SK-N-SH treated with all-trans-retinoic acid at 6 μM for 48 hours (cell line): ENCODE measurements at regions not wholly inside any gene's neighbourhood (a gene's known extent, or its start where the extent isn't known, plus 50 kb on each side); places are given as distances from the start of the nearest gene placed in this dataset.

Experiments
- ATAC-seq: fragments of 200-7000 bp; cut with Tn5 transposase; 3 replicates; pipeline ENCODE4 v1.9.1; 2020; ENCODE audit warnings: mild to moderate bottlenecking, moderate library complexity
- BACH2 ChIP-seq: fragments of 250-450 bp; sonication (Bioruptor Pico); IDR thresholded peaks from 2 replicates; pipeline ENCODE4 v1.9.0; 2021; ENCODE audit warnings: mild to moderate bottlenecking, borderline replicate concordance
- CSDC2 ChIP-seq: fragments of 250-450 bp; sonication (Bioruptor Pico); IDR thresholded peaks from 2 replicates; pipeline ENCODE4 v1.5.0; 2020; ENCODE audit warnings: mild to moderate bottlenecking, moderate library complexity
- ESRRG ChIP-seq: fragments of 250-450 bp; sonication (Bioruptor Pico); IDR thresholded peaks from 2 replicates; pipeline ENCODE4 v1.6.1; 2021; ENCODE audit warnings: mild to moderate bottlenecking
- GLIS3 ChIP-seq: fragments of 250-450 bp; sonication (Bioruptor Pico); IDR thresholded peaks from 2 replicates; pipeline ENCODE4 v1.5.0; 2020; ENCODE audit warnings: mild to moderate bottlenecking, moderate library complexity
- ISL1 ChIP-seq: fragments of 250-450 bp; sonication (Bioruptor Pico); IDR thresholded peaks from 2 replicates; pipeline ENCODE4 v2.1.2; 2022; ENCODE audit warnings: mild to moderate bottlenecking, moderate library complexity
- OSR1 ChIP-seq: fragments of 250-450 bp; sonication (Bioruptor Pico); IDR thresholded peaks from 2 replicates; pipeline ENCODE4 v1.8.0; 2022; ENCODE audit warnings: moderate library complexity, mild to moderate bottlenecking, inconsistent platforms
- PPARA ChIP-seq: fragments of 250-450 bp; sonication (Bioruptor Pico); IDR thresholded peaks from 2 replicates; pipeline ENCODE4 v1.5.0; 2020; ENCODE audit warnings: mild to moderate bottlenecking, borderline replicate concordance
- RARB ChIP-seq: fragments of 250-450 bp; sonication (Bioruptor Pico); IDR thresholded peaks from 2 replicates; pipeline ENCODE4 v1.8.0; 2021; ENCODE audit warnings: mild to moderate bottlenecking, moderate library complexity
- SNAI2 ChIP-seq: fragments of 250-450 bp; sonication (Bioruptor Pico); IDR thresholded peaks from 2 replicates; pipeline ENCODE4 v1.5.0; 2020; ENCODE audit warnings: mild to moderate bottlenecking, moderate library complexity
- TCF4 ChIP-seq: fragments of 250-450 bp; sonication (Bioruptor Pico); IDR thresholded peaks from 2 replicates; pipeline ENCODE4 v1.8.0; 2021; ENCODE audit warnings: mild to moderate bottlenecking, moderate library complexity, borderline replicate concordance
- TOX ChIP-seq: fragments of 250-450 bp; sonication (Bioruptor Pico); IDR thresholded peaks from 2 replicates; pipeline ENCODE4 v1.8.0; 2021; ENCODE audit warnings: mild to moderate bottlenecking, moderate library complexity, borderline replicate concordance
- ZC3H10 ChIP-seq: fragments of 250-450 bp; sonication (Bioruptor Pico); IDR thresholded peaks from 2 replicates; pipeline ENCODE4 v1.5.1; 2021; ENCODE audit warnings: mild to moderate bottlenecking, moderate library complexity
- ZFP3 ChIP-seq: fragments of 250-450 bp; sonication (Bioruptor Pico); IDR thresholded peaks from 2 replicates; pipeline ENCODE4 v1.5.0; 2020; ENCODE audit warnings: mild to moderate bottlenecking, moderate library complexity
- ZFP30 ChIP-seq: fragments of 450-650 bp; formaldehyde crosslinking; IDR thresholded peaks from 2 replicates; pipeline ENCODE4 v1.5.0; 2022; ENCODE audit warnings: mild to moderate bottlenecking, moderate library complexity
- ZNF70 ChIP-seq: fragments of 450-650 bp; formaldehyde crosslinking; IDR thresholded peaks from 2 replicates; pipeline ENCODE4 v1.5.0; 2020; ENCODE audit warnings: mild to moderate bottlenecking, moderate library complexity
- ZNF8 ChIP-seq: fragments of 450-650 bp; formaldehyde crosslinking; IDR thresholded peaks from 2 replicates; pipeline ENCODE4 v1.5.0; 2020; ENCODE audit warnings: mild to moderate bottlenecking, moderate library complexity
- TF ChIP-seq, protein P1 (sequence below): fragments of 250-450 bp; sonication (Bioruptor Pico); IDR thresholded peaks from 2 replicates; pipeline ENCODE4 v1.5.0; 2020; ENCODE audit warnings: mild to moderate bottlenecking, moderate library complexity
- TF ChIP-seq, protein P2 (sequence below): fragments of 250-450 bp; sonication (Bioruptor Pico); IDR thresholded peaks from 2 replicates; pipeline ENCODE4 v1.5.1; 2021; ENCODE audit warnings: mild to moderate bottlenecking, moderate library complexity
- TF ChIP-seq, protein P3 (sequence below): fragments of 250-450 bp; sonication (Bioruptor Pico); IDR thresholded peaks from 2 replicates; pipeline ENCODE4 v1.8.0; 2020; ENCODE audit warnings: mild to moderate bottlenecking, moderate library complexity, borderline replicate concordance
- TF ChIP-seq, protein P4 (sequence below): fragments of 250-450 bp; sonication (Bioruptor Pico); IDR thresholded peaks from 2 replicates; pipeline ENCODE4 v1.5.1; 2020; ENCODE audit warnings: low read depth, mild to moderate bottlenecking, moderate library complexity

DNA sequence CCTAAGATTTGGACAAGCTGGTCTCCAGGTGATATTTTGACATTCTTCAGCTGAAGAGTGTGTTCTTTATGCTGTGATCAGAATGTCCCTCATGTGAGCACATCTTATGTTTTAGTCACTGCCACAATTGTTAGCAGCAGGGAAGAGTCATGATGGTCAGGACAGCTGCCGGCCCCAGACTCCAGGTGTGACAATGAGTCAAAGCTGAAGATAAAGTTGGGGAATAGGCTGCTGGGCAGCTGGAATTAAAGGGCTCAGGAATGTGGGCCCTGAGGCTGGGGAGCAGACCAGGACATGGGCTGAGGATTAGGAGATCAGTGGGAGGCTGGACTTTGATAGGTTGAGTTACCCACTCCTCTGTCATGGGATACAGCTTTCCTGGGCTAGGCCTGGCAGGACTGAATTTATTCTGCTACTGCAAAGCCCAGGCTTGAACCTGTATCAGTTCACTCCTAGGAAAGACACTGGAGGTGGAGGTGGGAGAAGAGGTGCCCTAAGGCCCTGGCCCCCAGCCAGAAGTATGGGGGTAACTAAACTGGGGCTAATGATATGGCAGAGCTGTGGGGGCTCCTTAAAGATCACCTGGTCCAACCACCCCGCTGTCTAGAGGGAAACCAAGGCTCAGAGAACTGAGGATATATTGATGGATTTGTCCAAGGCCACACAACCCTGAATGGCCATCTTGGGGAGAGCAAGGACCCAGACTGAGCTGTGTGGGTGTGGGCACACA lies 119.5 kb downstream of the PJA1 start:
- TF ChIP-seq ZNF8 (CRISPR knock-in tag): no peak
- TF ChIP-seq, protein P1, sequence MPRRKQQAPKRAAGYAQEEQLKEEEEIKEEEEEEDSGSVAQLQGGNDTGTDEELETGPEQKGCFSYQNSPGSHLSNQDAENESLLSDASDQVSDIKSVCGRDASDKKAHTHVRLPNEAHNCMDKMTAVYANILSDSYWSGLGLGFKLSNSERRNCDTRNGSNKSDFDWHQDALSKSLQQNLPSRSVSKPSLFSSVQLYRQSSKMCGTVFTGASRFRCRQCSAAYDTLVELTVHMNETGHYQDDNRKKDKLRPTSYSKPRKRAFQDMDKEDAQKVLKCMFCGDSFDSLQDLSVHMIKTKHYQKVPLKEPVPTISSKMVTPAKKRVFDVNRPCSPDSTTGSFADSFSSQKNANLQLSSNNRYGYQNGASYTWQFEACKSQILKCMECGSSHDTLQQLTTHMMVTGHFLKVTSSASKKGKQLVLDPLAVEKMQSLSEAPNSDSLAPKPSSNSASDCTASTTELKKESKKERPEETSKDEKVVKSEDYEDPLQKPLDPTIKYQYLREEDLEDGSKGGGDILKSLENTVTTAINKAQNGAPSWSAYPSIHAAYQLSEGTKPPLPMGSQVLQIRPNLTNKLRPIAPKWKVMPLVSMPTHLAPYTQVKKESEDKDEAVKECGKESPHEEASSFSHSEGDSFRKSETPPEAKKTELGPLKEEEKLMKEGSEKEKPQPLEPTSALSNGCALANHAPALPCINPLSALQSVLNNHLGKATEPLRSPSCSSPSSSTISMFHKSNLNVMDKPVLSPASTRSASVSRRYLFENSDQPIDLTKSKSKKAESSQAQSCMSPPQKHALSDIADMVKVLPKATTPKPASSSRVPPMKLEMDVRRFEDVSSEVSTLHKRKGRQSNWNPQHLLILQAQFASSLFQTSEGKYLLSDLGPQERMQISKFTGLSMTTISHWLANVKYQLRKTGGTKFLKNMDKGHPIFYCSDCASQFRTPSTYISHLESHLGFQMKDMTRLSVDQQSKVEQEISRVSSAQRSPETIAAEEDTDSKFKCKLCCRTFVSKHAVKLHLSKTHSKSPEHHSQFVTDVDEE (CRISPR knock-in tag): no peak
- TF ChIP-seq ZFP30 (CRISPR knock-in tag): no peak
- TF ChIP-seq ISL1 (CRISPR knock-in tag): no peak
- TF ChIP-seq, protein P2, sequence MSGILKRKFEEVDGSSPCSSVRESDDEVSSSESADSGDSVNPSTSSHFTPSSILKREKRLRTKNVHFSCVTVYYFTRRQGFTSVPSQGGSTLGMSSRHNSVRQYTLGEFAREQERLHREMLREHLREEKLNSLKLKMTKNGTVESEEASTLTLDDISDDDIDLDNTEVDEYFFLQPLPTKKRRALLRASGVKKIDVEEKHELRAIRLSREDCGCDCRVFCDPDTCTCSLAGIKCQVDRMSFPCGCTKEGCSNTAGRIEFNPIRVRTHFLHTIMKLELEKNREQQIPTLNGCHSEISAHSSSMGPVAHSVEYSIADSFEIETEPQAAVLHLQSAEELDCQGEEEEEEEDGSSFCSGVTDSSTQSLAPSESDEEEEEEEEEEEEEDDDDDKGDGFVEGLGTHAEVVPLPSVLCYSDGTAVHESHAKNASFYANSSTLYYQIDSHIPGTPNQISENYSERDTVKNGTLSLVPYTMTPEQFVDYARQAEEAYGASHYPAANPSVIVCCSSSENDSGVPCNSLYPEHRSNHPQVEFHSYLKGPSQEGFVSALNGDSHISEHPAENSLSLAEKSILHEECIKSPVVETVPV (CRISPR knock-in tag): no peak
- TF ChIP-seq ZNF70 (CRISPR knock-in tag): no peak
- no peak for TF ChIP-seq ZFP3
- no peak for TF ChIP-seq CSDC2 (CRISPR knock-in tag)
- TF ChIP-seq, protein P3, sequence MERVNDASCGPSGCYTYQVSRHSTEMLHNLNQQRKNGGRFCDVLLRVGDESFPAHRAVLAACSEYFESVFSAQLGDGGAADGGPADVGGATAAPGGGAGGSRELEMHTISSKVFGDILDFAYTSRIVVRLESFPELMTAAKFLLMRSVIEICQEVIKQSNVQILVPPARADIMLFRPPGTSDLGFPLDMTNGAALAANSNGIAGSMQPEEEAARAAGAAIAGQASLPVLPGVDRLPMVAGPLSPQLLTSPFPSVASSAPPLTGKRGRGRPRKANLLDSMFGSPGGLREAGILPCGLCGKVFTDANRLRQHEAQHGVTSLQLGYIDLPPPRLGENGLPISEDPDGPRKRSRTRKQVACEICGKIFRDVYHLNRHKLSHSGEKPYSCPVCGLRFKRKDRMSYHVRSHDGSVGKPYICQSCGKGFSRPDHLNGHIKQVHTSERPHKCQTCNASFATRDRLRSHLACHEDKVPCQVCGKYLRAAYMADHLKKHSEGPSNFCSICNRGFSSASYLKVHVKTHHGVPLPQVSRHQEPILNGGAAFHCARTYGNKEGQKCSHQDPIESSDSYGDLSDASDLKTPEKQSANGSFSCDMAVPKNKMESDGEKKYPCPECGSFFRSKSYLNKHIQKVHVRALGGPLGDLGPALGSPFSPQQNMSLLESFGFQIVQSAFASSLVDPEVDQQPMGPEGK (CRISPR knock-in tag): no peak
- TF ChIP-seq OSR1 (CRISPR knock-in tag): no peak
- no peak for TF ChIP-seq TOX (CRISPR knock-in tag)
- TF ChIP-seq RARB (CRISPR knock-in tag): no peak
- no peak for TF ChIP-seq ESRRG (CRISPR knock-in tag)
- no peak for TF ChIP-seq GLIS3 (CRISPR knock-in tag)

DNA sequence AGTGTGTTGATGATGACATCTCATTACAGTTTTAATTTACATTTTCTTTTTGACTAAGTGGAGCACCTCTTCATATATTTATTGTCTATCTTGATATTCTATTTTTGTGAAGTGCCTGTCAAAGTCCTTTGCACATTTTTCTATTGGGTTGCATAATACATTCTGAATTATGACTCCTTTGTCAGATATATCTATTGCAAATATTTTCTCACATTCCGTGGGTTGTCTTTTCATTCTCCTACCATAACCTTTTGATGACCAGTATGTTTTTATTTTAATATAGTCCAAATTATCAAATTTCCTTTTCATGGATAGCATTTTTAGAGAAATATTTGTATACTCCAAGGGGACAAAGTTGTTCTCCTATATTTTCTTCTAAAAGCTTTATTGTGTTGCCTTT lies 126.4 kb downstream of the PJA1 start:
- ATAC-seq: no peak
- TF ChIP-seq ZC3H10 (CRISPR knock-in tag) (no peak), TCF4 (CRISPR knock-in tag) (no peak), ZNF70 (CRISPR knock-in tag) (no peak), GLIS3 (CRISPR knock-in tag) (no peak), BACH2 (CRISPR knock-in tag) (no peak)
- TF ChIP-seq, protein P4, sequence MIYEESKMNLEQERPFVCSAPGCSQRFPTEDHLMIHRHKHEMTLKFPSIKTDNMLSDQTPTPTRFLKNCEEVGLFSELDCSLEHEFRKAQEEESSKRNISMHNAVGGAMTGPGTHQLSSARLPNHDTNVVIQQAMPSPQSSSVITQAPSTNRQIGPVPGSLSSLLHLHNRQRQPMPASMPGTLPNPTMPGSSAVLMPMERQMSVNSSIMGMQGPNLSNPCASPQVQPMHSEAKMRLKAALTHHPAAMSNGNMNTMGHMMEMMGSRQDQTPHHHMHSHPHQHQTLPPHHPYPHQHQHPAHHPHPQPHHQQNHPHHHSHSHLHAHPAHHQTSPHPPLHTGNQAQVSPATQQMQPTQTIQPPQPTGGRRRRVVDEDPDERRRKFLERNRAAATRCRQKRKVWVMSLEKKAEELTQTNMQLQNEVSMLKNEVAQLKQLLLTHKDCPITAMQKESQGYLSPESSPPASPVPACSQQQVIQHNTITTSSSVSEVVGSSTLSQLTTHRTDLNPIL: no peak

More for the DNA sequence above, 119.5 kb downstream of the PJA1 start:
- no peak for ATAC-seq

DNA sequence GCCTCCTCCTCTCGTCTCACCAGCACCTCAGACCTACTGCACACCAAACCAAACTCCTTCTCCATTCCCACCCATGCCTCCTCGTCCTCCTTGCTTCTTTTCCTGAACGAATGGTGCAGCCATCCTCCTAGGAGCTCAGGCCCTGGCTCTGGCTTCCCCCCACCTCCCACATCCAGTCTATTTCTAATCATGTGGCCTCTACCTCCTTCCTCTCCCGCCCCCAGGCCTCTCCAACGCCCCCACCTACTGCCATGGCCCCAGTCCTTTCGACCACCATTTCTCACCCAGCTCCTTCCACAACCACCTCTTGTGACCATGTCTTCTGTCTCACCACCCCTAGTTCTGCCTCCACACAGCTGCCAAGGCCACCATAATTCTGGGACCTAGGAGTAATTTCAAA lies 127.1 kb downstream of the PJA1 start:
- no peak for ATAC-seq
- TF ChIP-seq SNAI2 (CRISPR knock-in tag): no peak
- TF ChIP-seq TOX (CRISPR knock-in tag): no peak
- no peak for TF ChIP-seq CSDC2 (CRISPR knock-in tag)
- TF ChIP-seq, protein P1 (CRISPR knock-in tag): no peak
- TF ChIP-seq, protein P2 (CRISPR knock-in tag): no peak
- TF ChIP-seq ZC3H10 (CRISPR knock-in tag): no peak
- no peak for TF ChIP-seq BACH2 (CRISPR knock-in tag)
- no peak for TF ChIP-seq ZNF8 (CRISPR knock-in tag)
- no peak for TF ChIP-seq ZNF70 (CRISPR knock-in tag)
- TF ChIP-seq PPARA: no peak
- TF ChIP-seq ZFP30 (CRISPR knock-in tag): no peak
- TF ChIP-seq, protein P4: no peak
- TF ChIP-seq, protein P3 (CRISPR knock-in tag): no peak
- TF ChIP-seq TCF4 (CRISPR knock-in tag): no peak
- no peak for TF ChIP-seq ISL1 (CRISPR knock-in tag)
- TF ChIP-seq ESRRG (CRISPR knock-in tag): no peak
- no peak for TF ChIP-seq GLIS3 (CRISPR knock-in tag)
- no peak for TF ChIP-seq RARB (CRISPR knock-in tag)
